Caco-2 (cell line): ENCODE measurements at regions not wholly inside any gene's neighbourhood (a gene's known extent, or its start where the extent isn't known, plus 50 kb on each side); places are given as distances from the start of the nearest gene placed in this dataset.

Experiments used
- BruUV-seq: library from RNA; stranded (reverse); fragments of 400-500 nt; replicated peaks from 2 replicates; lab custom pipeline; 2021; lab: Mats Ljungman, UMichigan
- CTCF ChIA-PET: fragments of 300-600 bp; sonication (Branson Sonifier 250); formaldehyde crosslinking; loops from one replicate; lab custom pipeline; 2022; ENCODE audit warnings: antibody characterized with exemption; lab: Charles Lee
- POLR2A ChIA-PET: fragments of 300-600 bp; sonication (Branson Sonifier 250); formaldehyde crosslinking; loops from one replicate; lab custom pipeline; 2022; ENCODE audit warnings: antibody characterized with exemption; lab: Charles Lee
- DNase-seq, 2 experiments: peaks; one replicate each; pipeline versions ENCODE4 v3.0.0 to v3.0.0-alpha.2; 2020 to 2022
- H3K27me3 ChIP-seq: replicated peaks from 2 replicates; pipeline ENCODE4 v1.6.0; 2011; ENCODE audit warnings: low read length; ENCODE audit not compliant: control insufficient read depth, insufficient read depth
- H3K36me3 ChIP-seq: 2 replicates; pipeline ENCODE4 v1.5.1; 2011; ENCODE audit warnings: low read length; ENCODE audit not compliant: control insufficient read depth, insufficient read depth
- H3K4me1 ChIP-seq: fragments of 250-450 bp; sonication (Bioruptor Pico); 2 replicates; pipeline ENCODE4 v1.5.1; 2020; ENCODE audit warnings: mild to moderate bottlenecking
- H3K4me3 ChIP-seq: 2 replicates; pipeline ENCODE4 v1.5.1; 2011; ENCODE audit warnings: low read depth, mild to moderate bottlenecking, control low read depth, low read length
- H3K9me3 ChIP-seq: fragments of 250-450 bp; sonication (Bioruptor Pico); 2 replicates; pipeline ENCODE4 v1.5.1; 2020; ENCODE audit warnings: mild to moderate bottlenecking, moderate library complexity
- H3K27ac Mint-ChIP-seq: one replicate; pipeline ENCODE4 v1.8.0; 2022; ENCODE audit warnings: mixed read lengths; ENCODE audit not compliant: unreplicated experiment
- H3K27me3 Mint-ChIP-seq: one replicate; pipeline ENCODE4 v1.8.0; 2022; ENCODE audit warnings: mixed read lengths; ENCODE audit not compliant: insufficient read depth, unreplicated experiment
- H3K36me3 Mint-ChIP-seq: one replicate; pipeline ENCODE4 v1.8.0; 2022; ENCODE audit warnings: mild to moderate bottlenecking, mixed read lengths; ENCODE audit not compliant: insufficient read depth, unreplicated experiment
- H3K4me1 Mint-ChIP-seq: one replicate; pipeline ENCODE4 v1.8.0; 2022; ENCODE audit warnings: low read depth, mixed read lengths; ENCODE audit not compliant: unreplicated experiment
- H3K4me3 Mint-ChIP-seq: one replicate; pipeline ENCODE4 v1.8.0; 2022; ENCODE audit warnings: mild to moderate bottlenecking, moderate library complexity, mixed read lengths; ENCODE audit not compliant: unreplicated experiment
- H3K9me3 Mint-ChIP-seq: one replicate; pipeline ENCODE4 v1.8.0; 2022; ENCODE audit warnings: mixed read lengths; ENCODE audit not compliant: unreplicated experiment
- intact Hi-C: fragments of 100-400 bp; cut with micrococcal nuclease; formaldehyde crosslinking; loops from one replicate; pipeline ENCODE4 v1.10.0; 2022; ENCODE audit not compliant: unreplicated experiment
- TF ChIP-seq, protein P1 (sequence below), 2 experiments: fragments of 200-600 bp in 1 of 2; IDR thresholded peaks; 1 replicate in 1 of 2; 2 replicates in 1 of 2; pipeline versions ENCODE4 v1.5.1 to v1.8.0; 2011 to 2022; ENCODE audit warnings: antibody characterized with exemption in 1 of 2, control low read depth in 1 of 2, inconsistent platforms in 1 of 2, low read depth in 1 of 2, low read length in 1 of 2, mild to moderate bottlenecking in 1 of 2, moderate library complexity in 1 of 2; ENCODE audit not compliant: insufficient read depth in 1 of 2, severe bottlenecking in 1 of 2, unreplicated experiment in 1 of 2

DNA sequence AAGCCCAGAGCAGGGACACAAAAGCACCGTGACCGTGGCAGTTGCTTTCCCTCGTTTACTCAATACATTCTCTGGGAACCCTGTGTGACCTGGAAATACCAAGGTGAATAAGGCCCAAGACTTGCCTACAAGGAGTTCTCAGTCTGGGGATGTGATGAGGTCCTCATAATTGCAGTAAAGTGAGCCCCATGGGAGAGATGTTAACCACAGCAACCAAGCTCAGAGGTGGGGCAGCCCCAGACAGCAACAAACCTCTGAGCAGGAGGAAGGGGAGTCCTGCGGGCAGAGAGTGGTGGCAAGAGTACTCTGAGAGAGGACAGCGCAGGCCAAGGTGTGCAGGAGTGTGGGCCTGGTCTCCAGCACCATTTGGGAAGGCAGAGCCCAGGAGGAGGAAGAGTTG is 91.6 kb downstream of the TTC32 start:
- BruUV-seq, result no TSS peak
- no peaks in the 10 kb centered on the region for H3K36me3 ChIP-seq
- peaks cover 14% of the 10 kb centered on the region for H3K27me3 Mint-ChIP-seq
- H3K27ac Mint-ChIP-seq, result no peak overlapping the region
- H3K4me3 Mint-ChIP-seq, result no peak overlapping the region
- intact Hi-C loops, result no loop called here
- no peaks in the 10 kb centered on the region for H3K9me3 ChIP-seq
- H3K4me1 ChIP-seq, result no peaks in the 10 kb centered on the region
- POLR2A ChIA-PET, result no interaction called here
- DNase-seq, result no peak
- TF ChIP-seq, protein P1, sequence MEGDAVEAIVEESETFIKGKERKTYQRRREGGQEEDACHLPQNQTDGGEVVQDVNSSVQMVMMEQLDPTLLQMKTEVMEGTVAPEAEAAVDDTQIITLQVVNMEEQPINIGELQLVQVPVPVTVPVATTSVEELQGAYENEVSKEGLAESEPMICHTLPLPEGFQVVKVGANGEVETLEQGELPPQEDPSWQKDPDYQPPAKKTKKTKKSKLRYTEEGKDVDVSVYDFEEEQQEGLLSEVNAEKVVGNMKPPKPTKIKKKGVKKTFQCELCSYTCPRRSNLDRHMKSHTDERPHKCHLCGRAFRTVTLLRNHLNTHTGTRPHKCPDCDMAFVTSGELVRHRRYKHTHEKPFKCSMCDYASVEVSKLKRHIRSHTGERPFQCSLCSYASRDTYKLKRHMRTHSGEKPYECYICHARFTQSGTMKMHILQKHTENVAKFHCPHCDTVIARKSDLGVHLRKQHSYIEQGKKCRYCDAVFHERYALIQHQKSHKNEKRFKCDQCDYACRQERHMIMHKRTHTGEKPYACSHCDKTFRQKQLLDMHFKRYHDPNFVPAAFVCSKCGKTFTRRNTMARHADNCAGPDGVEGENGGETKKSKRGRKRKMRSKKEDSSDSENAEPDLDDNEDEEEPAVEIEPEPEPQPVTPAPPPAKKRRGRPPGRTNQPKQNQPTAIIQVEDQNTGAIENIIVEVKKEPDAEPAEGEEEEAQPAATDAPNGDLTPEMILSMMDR (IDR thresholded peaks at IDR 0.05; ENCODE audit: insufficient read depth in 1 of 2, low read depth in 1 of 2, low read length in 1 of 2, severe bottlenecking in 1 of 2, unreplicated experiment in 1 of 2), result no peak
- CTCF ChIA-PET, result no interaction called here
- no peaks in the 10 kb centered on the region for H3K36me3 Mint-ChIP-seq
- peaks cover 6% of the 10 kb centered on the region for H3K4me1 Mint-ChIP-seq
- no peaks in the 10 kb centered on the region for H3K27me3 ChIP-seq
- H3K4me3 ChIP-seq, result no peak overlapping the region
- H3K9me3 Mint-ChIP-seq, result no peaks in the 10 kb centered on the region

DNA sequence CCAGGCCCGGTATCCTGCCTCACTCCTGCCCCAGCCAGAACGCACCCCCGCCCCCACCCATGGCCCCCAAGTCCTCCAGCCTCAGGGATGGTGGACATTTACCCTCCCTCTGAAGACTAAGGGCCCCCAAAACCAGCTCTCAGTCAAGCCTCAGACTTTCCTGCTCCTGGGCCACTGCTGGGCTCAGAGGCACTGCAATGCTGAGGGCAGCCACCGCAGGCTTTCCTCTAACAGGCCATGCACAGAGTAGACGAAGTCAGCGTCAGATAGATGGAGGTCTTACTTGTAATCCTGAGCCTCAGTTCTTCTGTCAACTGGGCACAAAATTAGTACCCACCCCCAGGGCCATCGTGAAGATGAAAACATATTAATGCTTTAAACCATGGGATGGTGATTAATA is 92.6 kb downstream of the TTC32 start:
- Histone ChIP-seq H3K9me3 (no peaks in the 10 kb centered on the region), H3K27me3 (no peaks in the 10 kb centered on the region), H3K4me1 (no peaks in the 10 kb centered on the region), H3K36me3 (no peaks in the 10 kb centered on the region), H3K4me3 (no peak overlapping the region)
- Mint-ChIP-seq H3K4me3 (no peak overlapping the region), H3K36me3 (no peaks in the 10 kb centered on the region), H3K27me3 (peaks cover 11% of the 10 kb centered on the region), H3K9me3 (no peaks in the 10 kb centered on the region), H3K27ac (no peak overlapping the region), H3K4me1 (peaks cover 8% of the 10 kb centered on the region)
- intact Hi-C loops, result no loop called here
- TF ChIP-seq, protein P1 (IDR thresholded peaks at IDR 0.05; ENCODE audit: insufficient read depth in 1 of 2, low read depth in 1 of 2, low read length in 1 of 2, severe bottlenecking in 1 of 2, unreplicated experiment in 1 of 2), result no peak
- DNase-seq, result no peak
- ChIA-PET POLR2A (no interaction called here), CTCF (no interaction called here)
- no TSS peak for BruUV-seq

DNA sequence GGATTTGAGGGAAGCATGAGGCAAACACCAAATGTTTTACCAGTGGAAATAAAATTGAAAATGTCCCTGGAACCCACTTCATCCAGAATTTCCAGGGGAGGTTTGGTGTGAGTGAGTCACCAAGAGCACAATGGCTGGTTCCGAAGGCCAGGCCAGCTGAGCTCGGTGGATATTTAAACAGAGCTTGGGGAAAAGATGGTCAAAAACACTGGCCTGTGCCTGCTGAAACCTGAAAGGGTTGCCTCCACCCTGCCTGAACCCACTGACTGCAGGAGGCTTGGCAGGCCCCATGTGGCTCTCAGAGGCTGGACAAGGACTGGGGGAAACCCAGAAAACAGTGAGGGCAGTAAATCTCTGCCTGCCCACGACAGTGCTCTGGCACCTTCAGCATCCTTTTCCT is 93.9 kb downstream of the TTC32 start:
- Mint-ChIP-seq H3K4me3 (no peak overlapping the region), H3K27me3 (peaks cover 14% of the 10 kb centered on the region), H3K4me1 (peaks cover 8% of the 10 kb centered on the region), H3K27ac (no peak overlapping the region), H3K36me3 (no peaks in the 10 kb centered on the region), H3K9me3 (peaks cover 6% of the 10 kb centered on the region)
- POLR2A ChIA-PET, result no interaction called here
- CTCF ChIA-PET, result no interaction called here
- no peak overlapping the region for H3K4me3 ChIP-seq
- H3K27me3 ChIP-seq, result no peaks in the 10 kb centered on the region
- H3K4me1 ChIP-seq, result no peaks in the 10 kb centered on the region
- DNase-seq, result no peak
- no peaks in the 10 kb centered on the region for H3K9me3 ChIP-seq
- BruUV-seq, result no TSS peak
- TF ChIP-seq, protein P1 (IDR thresholded peaks at IDR 0.05; ENCODE audit: insufficient read depth in 1 of 2, low read depth in 1 of 2, low read length in 1 of 2, severe bottlenecking in 1 of 2, unreplicated experiment in 1 of 2), result no peak
- H3K36me3 ChIP-seq, result no peaks in the 10 kb centered on the region
- intact Hi-C loops, result no loop called here
